ENCODE measurements at regions not wholly inside any gene's neighbourhood (a gene's known extent, or its start where the extent isn't known, plus 50 kb on each side); places are given as distances from the start of the nearest gene placed in this dataset.

DNA sequence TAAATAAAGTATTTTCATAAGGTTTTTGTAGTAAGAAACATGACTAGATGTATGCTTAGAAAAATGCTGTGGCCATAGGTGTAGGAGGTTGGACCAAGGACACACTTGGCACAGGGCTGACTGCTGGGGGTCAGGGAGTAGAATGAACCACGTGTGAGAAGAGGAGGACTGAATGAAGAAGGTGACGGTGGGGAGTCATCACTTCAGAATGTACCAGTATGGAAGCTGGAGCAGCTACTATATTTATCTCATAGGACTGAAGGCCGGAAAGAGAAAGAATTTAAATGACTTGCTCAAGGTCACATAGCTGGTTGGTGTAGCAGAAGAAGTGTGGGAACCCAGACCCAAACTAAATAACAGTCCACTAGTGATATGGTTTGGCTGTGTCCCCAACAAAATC, 79.8 kb upstream of the HAO2 start:
- no peak for DNase-seq (ENCODE audit: low read depth)
- TF ChIP-seq, protein P1, sequence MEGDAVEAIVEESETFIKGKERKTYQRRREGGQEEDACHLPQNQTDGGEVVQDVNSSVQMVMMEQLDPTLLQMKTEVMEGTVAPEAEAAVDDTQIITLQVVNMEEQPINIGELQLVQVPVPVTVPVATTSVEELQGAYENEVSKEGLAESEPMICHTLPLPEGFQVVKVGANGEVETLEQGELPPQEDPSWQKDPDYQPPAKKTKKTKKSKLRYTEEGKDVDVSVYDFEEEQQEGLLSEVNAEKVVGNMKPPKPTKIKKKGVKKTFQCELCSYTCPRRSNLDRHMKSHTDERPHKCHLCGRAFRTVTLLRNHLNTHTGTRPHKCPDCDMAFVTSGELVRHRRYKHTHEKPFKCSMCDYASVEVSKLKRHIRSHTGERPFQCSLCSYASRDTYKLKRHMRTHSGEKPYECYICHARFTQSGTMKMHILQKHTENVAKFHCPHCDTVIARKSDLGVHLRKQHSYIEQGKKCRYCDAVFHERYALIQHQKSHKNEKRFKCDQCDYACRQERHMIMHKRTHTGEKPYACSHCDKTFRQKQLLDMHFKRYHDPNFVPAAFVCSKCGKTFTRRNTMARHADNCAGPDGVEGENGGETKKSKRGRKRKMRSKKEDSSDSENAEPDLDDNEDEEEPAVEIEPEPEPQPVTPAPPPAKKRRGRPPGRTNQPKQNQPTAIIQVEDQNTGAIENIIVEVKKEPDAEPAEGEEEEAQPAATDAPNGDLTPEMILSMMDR (IDR thresholded peaks at IDR 0.05; ENCODE audit: insufficient read depth, low read length, poor library complexity, severe bottlenecking) = no peak

DNA sequence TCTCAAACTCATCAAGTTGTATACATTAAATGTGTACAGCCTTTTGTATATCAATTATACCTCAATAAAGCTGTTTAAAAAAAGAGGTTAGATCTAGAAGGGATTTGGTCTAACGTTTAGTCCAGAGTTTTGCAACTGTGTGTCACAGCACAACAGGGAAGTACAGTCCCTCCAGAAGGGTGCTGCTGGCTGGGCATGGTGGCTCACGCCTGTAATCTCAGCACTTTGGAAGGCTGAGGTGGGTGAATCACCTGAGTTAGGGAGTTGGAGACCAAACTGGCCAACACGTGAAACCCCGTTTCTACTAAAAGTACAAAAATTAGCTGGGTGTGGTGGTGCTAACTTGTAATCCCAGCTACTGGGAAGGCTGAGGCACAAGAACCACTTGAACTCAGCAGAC, 78.3 kb upstream of the HAO2 start:
- H3K27me3 ChIP-seq (ENCODE audit: control insufficient read depth, insufficient read depth, low read length) = no peaks in the 10 kb centered on the region
- TF ChIP-seq, protein P1 (IDR thresholded peaks at IDR 0.05; ENCODE audit: insufficient read depth, low read length, poor library complexity, severe bottlenecking) = no peak
- no peaks in the 10 kb centered on the region for H3K36me3 ChIP-seq (ENCODE audit: control insufficient read depth, insufficient read depth, low read length)
- H3K4me3 ChIP-seq (ENCODE audit: low read depth, low read length) = no peak overlapping the region
- DNase-seq (ENCODE audit: low read depth) = no peak

More for the DNA sequence above, 79.8 kb upstream of the HAO2 start:
- Histone ChIP-seq H3K27me3 (ENCODE audit: control insufficient read depth, insufficient read depth, low read length) (no peaks in the 10 kb centered on the region), H3K36me3 (ENCODE audit: control insufficient read depth, insufficient read depth, low read length) (no peaks in the 10 kb centered on the region), H3K4me3 (ENCODE audit: low read depth, low read length) (no peak overlapping the region)

DNA sequence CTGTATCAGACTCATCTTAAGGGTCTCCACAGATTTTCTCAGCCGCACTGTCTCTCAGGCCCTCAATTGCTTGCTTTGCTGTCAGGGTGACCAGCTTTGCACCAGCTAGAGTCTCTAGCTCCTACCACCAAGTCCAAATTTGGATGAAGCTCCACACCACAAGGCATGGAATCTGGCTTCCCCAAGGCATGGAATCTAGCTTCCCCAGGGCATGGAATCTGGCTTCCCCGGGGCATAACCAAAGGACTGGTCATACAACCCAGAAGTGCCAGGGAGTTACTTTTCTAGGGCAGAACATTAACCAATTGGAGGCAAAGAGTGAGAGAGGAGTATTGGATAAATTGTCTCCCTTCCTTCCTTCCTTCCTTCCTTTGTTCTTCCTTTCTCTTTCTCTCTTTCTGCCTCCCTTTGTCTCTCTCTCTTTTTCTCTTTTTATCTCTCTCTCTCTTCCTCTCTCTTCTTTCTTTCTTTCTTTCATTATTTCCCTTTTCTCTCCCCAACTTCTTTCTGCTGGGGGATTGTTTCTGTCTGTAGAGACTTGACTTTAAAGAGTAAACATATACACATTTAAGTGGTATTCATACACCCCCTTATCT, 76.9 kb upstream of the HAO2 start:
- DNase-seq (ENCODE audit: low read depth) = no peak
- H3K36me3 ChIP-seq (ENCODE audit: control insufficient read depth, insufficient read depth, low read length) = no peaks in the 10 kb centered on the region
- no peak overlapping the region for H3K4me3 ChIP-seq (ENCODE audit: low read depth, low read length)
- TF ChIP-seq, protein P1 (IDR thresholded peaks at IDR 0.05; ENCODE audit: insufficient read depth, low read length, poor library complexity, severe bottlenecking) = no peak
- H3K27me3 ChIP-seq (ENCODE audit: control insufficient read depth, insufficient read depth, low read length) = no peaks in the 10 kb centered on the region

DNA sequence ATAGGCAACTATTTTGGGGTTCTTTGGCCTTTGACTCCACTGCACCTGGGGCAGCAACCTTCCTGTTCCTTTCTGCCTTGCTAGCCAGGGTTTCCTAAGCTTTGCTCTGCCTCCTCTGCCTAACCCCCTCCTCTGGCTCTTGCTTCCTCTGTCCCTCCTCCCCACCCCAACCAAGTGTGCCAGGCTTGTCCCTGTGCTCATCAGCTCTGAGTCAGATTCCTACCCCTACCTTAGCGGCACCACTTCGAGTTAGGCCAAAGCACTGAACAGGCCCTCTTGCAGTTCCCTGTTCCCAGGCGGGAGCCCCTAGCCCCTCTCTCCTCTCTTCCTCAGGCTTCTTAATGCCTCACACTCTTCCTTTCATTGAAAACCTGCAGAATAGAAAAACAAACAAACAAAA, 74.8 kb upstream of the HAO2 start:
- TF ChIP-seq, protein P1 (IDR thresholded peaks at IDR 0.05; ENCODE audit: insufficient read depth, low read length, poor library complexity, severe bottlenecking) = no peak
- Histone ChIP-seq H3K4me3 (ENCODE audit: low read depth, low read length) (no peak overlapping the region), H3K36me3 (ENCODE audit: control insufficient read depth, insufficient read depth, low read length) (no peaks in the 10 kb centered on the region), H3K27me3 (ENCODE audit: control insufficient read depth, insufficient read depth, low read length) (no peaks in the 10 kb centered on the region)
- no peak for DNase-seq (ENCODE audit: low read depth)

DNA sequence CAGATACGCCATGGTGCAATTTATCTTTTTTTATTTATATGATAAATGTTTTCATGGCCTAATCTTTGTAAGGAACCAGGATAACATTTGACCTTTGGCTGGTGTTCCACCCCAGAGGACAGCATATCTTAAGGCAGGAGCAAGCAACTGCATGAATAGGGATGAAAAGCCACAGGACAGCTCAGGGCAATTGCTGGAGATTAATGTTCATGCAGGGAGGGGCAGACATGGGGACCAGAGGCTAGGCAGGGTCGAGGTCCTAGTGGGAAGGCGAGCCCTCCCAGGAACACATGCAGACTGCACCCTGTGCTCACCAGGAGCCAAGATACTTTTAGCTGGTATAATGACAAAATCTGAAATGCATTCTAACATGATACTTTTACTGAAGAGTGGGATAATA, 74.4 kb upstream of the HAO2 start:
- Histone ChIP-seq H3K4me3 (ENCODE audit: low read depth, low read length) (no peak overlapping the region), H3K36me3 (ENCODE audit: control insufficient read depth, insufficient read depth, low read length) (no peaks in the 10 kb centered on the region), H3K27me3 (ENCODE audit: control insufficient read depth, insufficient read depth, low read length) (no peaks in the 10 kb centered on the region)
- no peak for DNase-seq (ENCODE audit: low read depth)
- TF ChIP-seq, protein P1 (IDR thresholded peaks at IDR 0.05; ENCODE audit: insufficient read depth, low read length, poor library complexity, severe bottlenecking) = no peak

DNA sequence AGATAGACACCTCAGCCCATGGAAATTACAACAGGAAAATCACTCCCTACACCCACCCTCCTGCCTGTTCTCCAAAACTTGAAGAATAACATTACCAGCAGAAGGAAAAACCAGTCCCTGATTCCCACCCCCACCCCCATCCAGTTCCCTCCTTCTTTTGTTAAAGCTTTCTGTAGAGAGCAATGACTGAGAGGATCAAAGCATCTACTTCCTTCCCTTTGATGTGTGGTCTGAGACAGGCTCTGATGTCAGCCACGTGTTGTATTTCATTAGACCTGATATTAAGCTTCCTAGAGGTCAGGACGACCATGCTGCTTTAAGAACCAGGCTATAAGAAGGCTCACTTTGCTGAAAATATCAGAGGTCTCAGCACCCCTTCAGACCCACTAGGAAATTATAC, 73.9 kb upstream of the HAO2 start:
- no peak for DNase-seq (ENCODE audit: low read depth)
- peaks cover under 1% of the 10 kb centered on the region for H3K27me3 ChIP-seq (ENCODE audit: control insufficient read depth, insufficient read depth, low read length)

More for the DNA sequence above, 73.9 kb upstream of the HAO2 start:
- no peaks in the 10 kb centered on the region for H3K36me3 ChIP-seq (ENCODE audit: control insufficient read depth, insufficient read depth, low read length)
- TF ChIP-seq, protein P1 (IDR thresholded peaks at IDR 0.05; ENCODE audit: insufficient read depth, low read length, poor library complexity, severe bottlenecking) = no peak
- H3K4me3 ChIP-seq (ENCODE audit: low read depth, low read length) = no peak overlapping the region
